GM21723 (cell line): ENCODE measurements at regions not wholly inside any gene's neighbourhood (a gene's known extent, or its start where the extent isn't known, plus 50 kb on each side); places are given as distances from the start of the nearest gene placed in this dataset.

ENCODE experiments used
- ATAC-seq: cut with Tn5 transposase; IDR thresholded peaks from one replicate; pipeline ENCODE4 v1.9.1; 2021; ENCODE audit warnings: mild to moderate bottlenecking, moderate library complexity; ENCODE audit not compliant: unreplicated experiment

DNA sequence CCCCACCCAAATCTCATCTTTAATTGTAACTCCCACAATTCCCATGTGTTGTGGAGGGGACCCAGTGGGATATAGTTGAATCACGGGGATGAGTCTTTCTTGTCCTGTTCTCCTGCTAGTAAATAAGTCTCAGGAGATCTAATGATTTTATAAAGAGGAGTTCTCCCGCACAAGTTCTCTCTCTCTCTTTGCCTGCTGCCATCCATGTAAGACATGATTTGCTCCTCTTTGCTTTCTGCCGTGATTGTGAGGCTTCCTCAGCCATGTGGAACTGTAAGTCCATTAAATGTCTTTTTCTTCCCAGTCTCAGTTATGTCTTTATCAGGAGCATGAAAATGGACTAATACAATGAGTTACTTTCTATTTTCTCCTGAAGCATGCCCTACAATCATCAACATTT lies 1158.5 kb downstream of the CDH18 start:
- ATAC-seq, result no peak

DNA sequence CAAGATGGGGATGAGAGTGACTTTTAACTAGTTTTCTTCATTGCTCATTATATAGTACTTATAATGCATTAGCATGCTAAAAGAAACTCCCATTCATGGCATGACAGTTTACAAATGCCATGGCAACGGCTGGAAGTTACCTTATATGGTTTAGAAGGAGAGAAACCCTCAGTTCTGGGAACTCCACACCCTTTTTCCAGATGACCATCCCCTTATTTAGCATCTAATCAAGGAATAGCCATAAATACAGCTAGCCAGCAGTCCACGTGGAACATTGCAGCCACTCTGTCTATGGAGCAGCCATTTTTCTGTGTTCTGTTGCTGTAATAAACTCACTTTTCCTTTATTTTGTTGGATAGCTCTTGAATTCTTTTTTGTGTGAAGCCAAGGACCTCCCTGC lies 1137.8 kb downstream of the CDH18 start:
- no peak for ATAC-seq

DNA sequence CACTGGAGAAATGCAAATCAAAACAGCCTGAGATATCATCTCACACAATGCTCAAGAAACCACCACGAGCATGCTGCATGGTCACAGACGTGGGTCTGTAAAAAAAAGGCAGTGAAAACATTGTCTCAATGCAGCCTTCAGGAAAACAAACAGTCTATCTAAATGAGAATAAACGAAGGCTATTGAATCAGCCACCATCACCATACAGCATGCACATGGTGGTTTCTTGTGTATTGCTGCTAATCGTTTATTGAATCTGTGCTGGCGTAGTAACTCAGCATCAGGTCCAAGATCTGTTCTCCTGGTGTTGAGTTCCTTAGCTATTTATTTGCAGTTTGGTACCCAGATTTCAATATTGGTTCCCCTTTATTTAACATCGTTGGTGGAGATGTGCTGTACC lies 1115.0 kb downstream of the CDH18 start:
- no peak for ATAC-seq

DNA sequence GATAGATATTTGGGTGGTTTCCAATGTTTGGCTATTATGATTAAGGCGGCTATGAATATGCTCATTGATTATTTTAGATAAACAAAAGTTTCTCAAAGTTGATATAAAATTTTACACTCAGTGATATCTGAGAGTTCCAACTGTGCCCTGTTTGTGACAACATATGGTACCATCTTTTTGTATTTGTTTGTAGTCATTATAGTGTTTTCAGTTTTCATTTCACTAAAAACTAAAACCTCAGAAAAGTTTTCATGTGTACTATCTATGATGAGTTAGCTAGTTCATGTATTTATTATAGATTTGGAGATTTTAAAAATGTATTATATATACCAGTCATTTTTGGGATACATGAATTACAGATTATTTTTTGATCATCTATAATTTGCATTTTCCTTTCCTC lies 1111.4 kb downstream of the CDH18 start:
- ATAC-seq, result no peak

- ATAC-seq, result no peak
Measured at GRCh38 chr5:18881615-18882014, 1106.4 kb downstream of the CDH18 start.

DNA sequence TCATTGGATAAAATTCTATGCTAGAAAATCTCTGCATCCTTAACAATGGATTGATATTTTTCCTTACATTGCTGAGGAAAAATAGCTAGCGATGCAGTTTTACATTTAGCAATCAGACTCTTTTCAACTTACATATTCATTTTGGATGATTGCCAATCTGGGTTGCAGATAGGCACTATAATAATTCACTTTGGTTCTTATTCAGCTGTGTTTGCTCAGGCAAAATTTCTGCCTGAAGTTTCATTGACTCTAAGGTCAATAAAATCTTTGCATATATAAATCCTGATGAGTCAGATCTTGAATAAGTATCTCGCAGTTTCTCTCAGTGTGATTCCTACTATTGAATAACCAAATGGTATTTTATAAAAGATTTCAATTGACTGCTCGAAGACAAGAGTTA lies 1105.8 kb downstream of the CDH18 start:
- no peak for ATAC-seq

GRCh38 chr5:18888821-18889220 lies 1099.2 kb downstream of the CDH18 start:
- no peak for ATAC-seq

DNA sequence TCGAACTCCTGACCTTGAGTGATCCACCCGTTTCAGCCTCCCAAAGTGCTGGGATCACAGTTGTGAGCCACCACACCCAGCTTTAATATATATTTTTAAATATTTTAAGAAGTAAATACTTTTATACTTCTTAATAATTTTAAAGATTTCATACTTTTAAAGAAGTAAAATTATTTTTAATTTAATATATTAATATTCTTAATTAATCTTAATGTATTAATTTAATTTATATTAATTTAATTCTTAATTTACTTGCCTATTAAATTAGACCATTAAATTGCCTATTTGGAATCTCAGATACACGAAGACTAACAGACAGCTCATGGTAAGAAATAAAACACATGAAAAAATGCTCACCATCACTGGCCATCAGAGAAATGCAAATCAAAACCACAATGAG lies 1087.4 kb downstream of the CDH18 start:
- no peak for ATAC-seq

DNA sequence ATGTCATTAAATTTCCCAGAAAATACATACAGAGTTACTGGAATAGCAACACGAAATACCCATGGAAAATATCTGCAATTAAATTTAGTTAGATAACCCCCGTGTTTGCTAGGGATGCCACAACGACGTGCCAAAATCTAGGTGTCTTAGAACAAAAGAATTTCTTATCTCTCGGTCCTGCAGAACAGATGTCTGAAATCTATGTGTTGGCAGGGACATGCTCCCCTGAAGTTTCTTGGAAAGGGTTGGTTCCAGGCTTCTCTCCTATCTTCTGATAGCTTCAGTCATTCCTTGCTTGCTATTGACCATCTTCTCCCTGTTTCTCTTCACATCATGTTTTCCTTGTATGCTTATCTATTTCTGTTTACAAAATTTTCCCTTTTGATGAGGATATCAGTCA lies 1067.0 kb downstream of the CDH18 start:
- ATAC-seq, result no peak

- ATAC-seq, result no peak
Measured at GRCh38 chr5:18932081-18932480, 1055.9 kb downstream of the CDH18 start.

DNA sequence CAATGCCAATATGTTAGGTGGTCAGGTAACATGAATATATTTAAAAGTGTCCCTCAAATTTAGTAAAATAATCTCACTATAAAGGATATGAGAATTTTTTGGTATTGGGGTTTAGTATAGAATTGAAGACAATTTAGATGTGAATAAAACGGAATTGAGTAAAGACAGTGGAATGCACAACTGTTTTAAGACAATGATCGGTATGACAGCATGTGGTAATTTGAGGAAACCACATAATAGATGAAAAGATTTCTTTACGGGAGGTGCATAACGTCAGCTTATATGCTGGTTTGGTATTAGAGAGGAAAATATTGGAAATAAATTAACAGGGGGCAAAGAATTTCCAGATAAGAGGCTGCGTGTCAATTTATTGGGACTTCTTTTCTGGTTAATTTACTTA lies 1043.2 kb downstream of the CDH18 start:
- ATAC-seq, result no peak

DNA sequence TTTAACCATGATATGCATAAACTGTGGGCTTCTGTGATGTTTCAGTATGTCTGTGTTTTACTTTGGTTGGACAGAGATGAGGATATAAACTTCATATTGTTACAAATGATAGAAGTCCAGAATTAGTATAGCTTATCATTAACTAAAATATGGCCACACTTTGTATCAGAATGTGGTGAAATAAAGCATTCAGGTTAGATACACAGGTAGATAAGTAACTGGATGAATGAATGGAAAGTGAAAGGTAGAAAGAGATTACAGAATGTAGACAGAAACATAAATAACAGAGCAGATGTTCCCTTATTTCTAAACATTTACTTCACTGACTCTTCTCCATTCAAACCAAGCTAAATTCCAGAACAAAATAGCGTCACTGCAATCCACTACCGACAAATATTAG lies 1033.8 kb downstream of the CDH18 start:
- ATAC-seq, result no peak

GRCh38 chr5:18959535-18959934 lies 1028.5 kb downstream of the CDH18 start:
- no peak for ATAC-seq

- no peak for ATAC-seq
Measured at GRCh38 chr5:18961234-18961633, 1026.8 kb downstream of the CDH18 start.

- no peak for ATAC-seq
Measured at GRCh38 chr5:18965893-18966292, 1022.1 kb downstream of the CDH18 start.

DNA sequence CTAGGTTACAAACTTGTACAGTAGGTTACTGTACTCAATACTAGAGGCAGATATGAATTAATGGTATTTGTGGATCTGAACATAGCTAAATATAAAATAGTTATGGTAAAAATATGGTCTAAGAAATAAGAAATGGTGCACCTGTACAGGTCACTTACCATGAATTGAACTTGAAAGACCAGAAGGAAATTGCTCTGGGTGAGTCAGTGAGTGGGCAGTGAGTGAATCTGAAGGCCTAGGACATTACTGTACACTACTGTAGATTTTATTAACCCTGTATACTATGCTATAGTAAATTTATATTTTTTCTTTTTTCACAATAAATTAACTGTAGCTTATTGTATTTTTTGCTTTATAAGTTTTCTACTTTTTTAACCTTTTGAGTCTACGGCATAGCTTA lies 1020.4 kb downstream of the CDH18 start:
- no peak for ATAC-seq

DNA sequence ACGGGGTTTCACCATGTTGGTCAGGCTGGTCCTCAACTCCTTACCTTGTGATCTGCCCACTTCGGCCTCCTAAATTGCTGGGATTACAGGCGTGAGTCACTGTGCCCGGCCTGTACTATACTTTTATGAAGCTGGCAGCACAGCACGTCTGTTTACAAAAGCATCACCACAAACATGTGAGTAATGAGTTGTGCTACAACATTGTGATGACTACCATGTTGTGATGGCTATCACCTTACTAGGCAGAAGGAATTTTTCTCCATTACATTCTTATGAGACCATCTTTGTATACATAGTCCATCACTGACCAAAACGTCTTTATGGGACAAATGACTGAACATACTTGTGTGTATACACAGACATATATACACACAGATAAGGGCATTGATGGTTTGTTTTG lies 1019.0 kb downstream of the CDH18 start:
- ATAC-seq, result no peak

GRCh38 chr5:18970000-18970399 lies 1018.0 kb downstream of the CDH18 start:
- no peak for ATAC-seq

- no peak for ATAC-seq
Measured at GRCh38 chr5:18972177-18972576, 1015.8 kb downstream of the CDH18 start.

GRCh38 chr5:18975624-18976023 lies 1012.4 kb downstream of the CDH18 start:
- ATAC-seq, result no peak

DNA sequence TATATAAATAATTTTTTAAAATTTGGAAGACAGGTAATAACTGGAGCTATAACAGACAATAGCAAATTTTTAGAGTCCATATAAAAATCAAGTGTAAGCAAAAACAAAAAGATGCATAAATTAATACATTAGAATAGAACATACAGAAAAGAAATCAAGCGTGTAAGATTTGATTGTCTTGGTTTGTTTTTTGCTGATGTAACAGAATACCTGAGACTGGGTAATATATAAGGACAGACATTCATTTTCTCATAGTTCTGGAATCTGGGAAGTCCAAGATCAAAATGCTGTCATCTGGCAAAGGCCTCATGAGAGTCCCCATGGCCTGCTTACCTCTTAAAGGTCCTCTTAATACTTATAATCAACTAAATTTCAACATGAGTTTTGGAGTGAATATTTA lies 1010.1 kb downstream of the CDH18 start:
- ATAC-seq, result no peak

GRCh38 chr5:18984559-18985080 lies 1003.4 kb downstream of the CDH18 start:
- no peak for ATAC-seq

- no peak for ATAC-seq
Measured at GRCh38 chr5:18985171-18985758, 1002.7 kb downstream of the CDH18 start.
